ENCODE measurements at regions not wholly inside any gene's neighbourhood (a gene's known extent, or its start where the extent isn't known, plus 50 kb on each side); places are given as distances from the start of the nearest gene placed in this dataset.

DNA sequence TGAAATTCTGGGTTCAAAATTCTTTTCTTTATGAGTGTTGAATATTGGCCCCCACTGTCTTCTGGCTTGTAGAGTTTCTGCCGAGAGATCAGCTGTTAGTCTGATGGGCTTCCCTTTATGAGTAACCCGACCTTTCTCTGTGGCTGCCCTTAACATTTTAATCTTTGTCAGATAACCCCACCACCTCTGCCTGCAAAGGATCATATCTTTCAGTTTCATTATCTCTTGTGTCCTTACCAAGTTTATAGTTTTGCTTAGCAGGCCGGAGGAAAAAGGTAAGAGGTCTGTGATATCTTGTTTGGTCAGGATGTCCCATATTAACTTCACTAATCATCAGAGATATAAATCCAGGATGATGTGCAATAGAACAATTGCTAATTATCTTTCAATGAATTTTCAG lies 970.2 kb upstream of the TYRP1 start:
- no peaks in the 10 kb centered on the region for H3K36me3 ChIP-seq (ENCODE audit: low read depth)
- H3K4me2 ChIP-seq, result no peak overlapping the region
- H3K9me2 ChIP-seq (ENCODE audit: insufficient read depth), result no peaks in the 10 kb centered on the region
- no peaks in the 10 kb centered on the region for H4K20me1 ChIP-seq (ENCODE audit: insufficient read depth)
- H3F3A ChIP-seq (ENCODE audit: insufficient read depth, low read depth), result no peaks in the 10 kb centered on the region
- no peak overlapping the region for H3K4me3 ChIP-seq
- no peak for DNase-seq
- no peaks in the 10 kb centered on the region for H3K27me3 ChIP-seq (ENCODE audit: insufficient read depth, low read depth)
- no peaks in the 10 kb centered on the region for H3K9me3 ChIP-seq (ENCODE audit: insufficient read depth, low read depth)
- CTCF ChIA-PET, result no interaction called here
- BruUV-seq (replicated peaks), result no TSS peak
- no peak overlapping the region for H2AFZ ChIP-seq
- H3K79me2 ChIP-seq (ENCODE audit: low read depth), result no peaks in the 10 kb centered on the region
- intact Hi-C loops (cut with micrococcal nuclease; ENCODE audit: unreplicated experiment), result no loop called here
- POLR2A ChIA-PET (ENCODE audit: unreplicated experiment), result no interaction called here
- H3K27ac ChIP-seq, result no peak overlapping the region
- no peak for TF ChIP-seq EZH2 (IDR thresholded peaks at IDR 0.05; ENCODE audit: low read depth)
- no peaks in the 10 kb centered on the region for H3K4me1 ChIP-seq (replicated peaks; ENCODE audit: insufficient read depth)

DNA sequence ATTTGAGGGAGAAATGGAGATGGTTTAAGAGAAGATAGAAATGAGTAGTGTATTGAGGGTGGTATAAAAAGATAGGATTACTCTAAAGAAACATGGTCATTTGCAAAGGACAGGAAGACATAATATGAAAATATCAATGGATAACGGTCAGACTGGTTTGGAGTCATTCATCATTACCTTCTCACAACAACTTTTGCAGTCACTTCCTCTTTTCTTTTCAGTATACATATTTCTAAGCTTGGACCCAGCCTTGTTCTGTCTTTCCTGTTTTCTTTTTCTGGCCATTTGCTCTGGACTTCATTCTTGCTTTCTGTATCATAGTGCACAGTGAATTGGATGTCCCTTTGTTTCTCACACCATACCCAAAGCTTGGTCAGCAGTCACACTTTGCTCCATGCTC lies 966.5 kb upstream of the TYRP1 start:
- H3K27ac ChIP-seq, result no peak overlapping the region
- no TSS peak for BruUV-seq (replicated peaks)
- H3K4me2 ChIP-seq, result no peak overlapping the region
- no peaks in the 10 kb centered on the region for H3K36me3 ChIP-seq (ENCODE audit: low read depth)
- no peak overlapping the region for H3K4me3 ChIP-seq
- H3K9me2 ChIP-seq (ENCODE audit: insufficient read depth), result no peaks in the 10 kb centered on the region
- no peaks in the 10 kb centered on the region for H3K27me3 ChIP-seq (ENCODE audit: insufficient read depth, low read depth)
- ChIA-PET POLR2A (ENCODE audit: unreplicated experiment) (no interaction called here), CTCF (no interaction called here)
- H3F3A ChIP-seq (ENCODE audit: insufficient read depth, low read depth), result no peaks in the 10 kb centered on the region
- H3K4me1 ChIP-seq (replicated peaks; ENCODE audit: insufficient read depth), result no peaks in the 10 kb centered on the region
- intact Hi-C loops (cut with micrococcal nuclease; ENCODE audit: unreplicated experiment), result no loop called here
- no peaks in the 10 kb centered on the region for H3K9me3 ChIP-seq (ENCODE audit: insufficient read depth, low read depth)
- no peak overlapping the region for H2AFZ ChIP-seq
- no peaks in the 10 kb centered on the region for H4K20me1 ChIP-seq (ENCODE audit: insufficient read depth)
- H3K79me2 ChIP-seq (ENCODE audit: low read depth), result no peaks in the 10 kb centered on the region
- DNase-seq, result no peak
- no peak for TF ChIP-seq CTCF (conservative IDR thresholded peaks at IDR 0.05)
- no peak for TF ChIP-seq EZH2 (IDR thresholded peaks at IDR 0.05; ENCODE audit: low read depth)

- no peaks in the 10 kb centered on the region for H3K9me3 ChIP-seq (ENCODE audit: insufficient read depth, low read depth)
- H3K4me2 ChIP-seq, result no peak overlapping the region
- H4K20me1 ChIP-seq (ENCODE audit: insufficient read depth), result no peaks in the 10 kb centered on the region
- H3K27ac ChIP-seq, result no peak overlapping the region
- H3F3A ChIP-seq (ENCODE audit: insufficient read depth, low read depth), result no peaks in the 10 kb centered on the region
- no peak overlapping the region for H3K4me3 ChIP-seq
- BruUV-seq (replicated peaks), result no TSS peak
- no peaks in the 10 kb centered on the region for H3K79me2 ChIP-seq (ENCODE audit: low read depth)
- no peak for TF ChIP-seq EZH2 (IDR thresholded peaks at IDR 0.05; ENCODE audit: low read depth)
- no peaks in the 10 kb centered on the region for H3K9me2 ChIP-seq (ENCODE audit: insufficient read depth)
- POLR2A ChIA-PET (ENCODE audit: unreplicated experiment), result no interaction called here
- CTCF ChIA-PET, result no interaction called here
- no peaks in the 10 kb centered on the region for H3K4me1 ChIP-seq (replicated peaks; ENCODE audit: insufficient read depth)
- no peak overlapping the region for H2AFZ ChIP-seq
- DNase-seq, result no peak
- H3K36me3 ChIP-seq (ENCODE audit: low read depth), result no peaks in the 10 kb centered on the region
- no peaks in the 10 kb centered on the region for H3K27me3 ChIP-seq (ENCODE audit: insufficient read depth, low read depth)
- intact Hi-C loops (cut with micrococcal nuclease; ENCODE audit: unreplicated experiment), result no loop called here
Observed at GRCh38 chr9:11735391-11735790, 957.8 kb upstream of the TYRP1 start.

GRCh38 chr9:11742471-11742870 lies 950.7 kb upstream of the TYRP1 start:
- H2AFZ ChIP-seq, result no peak overlapping the region
- no peaks in the 10 kb centered on the region for H4K20me1 ChIP-seq (ENCODE audit: insufficient read depth)
- ChIA-PET POLR2A (ENCODE audit: unreplicated experiment) (no interaction called here), CTCF (no interaction called here)
- H3K36me3 ChIP-seq (ENCODE audit: low read depth), result no peaks in the 10 kb centered on the region
- no peaks in the 10 kb centered on the region for H3F3A ChIP-seq (ENCODE audit: insufficient read depth, low read depth)
- no peak overlapping the region for H3K4me2 ChIP-seq
- no TSS peak for BruUV-seq (replicated peaks)
- no peaks in the 10 kb centered on the region for H3K27me3 ChIP-seq (ENCODE audit: insufficient read depth, low read depth)
- H3K9me2 ChIP-seq (ENCODE audit: insufficient read depth), result no peaks in the 10 kb centered on the region
- H3K4me3 ChIP-seq, result no peak overlapping the region
- intact Hi-C loops (cut with micrococcal nuclease; ENCODE audit: unreplicated experiment), result no loop called here
- H3K27ac ChIP-seq, result no peak overlapping the region
- no peak for DNase-seq
- H3K79me2 ChIP-seq (ENCODE audit: low read depth), result no peaks in the 10 kb centered on the region
- H3K9me3 ChIP-seq (ENCODE audit: insufficient read depth, low read depth), result no peaks in the 10 kb centered on the region
- TF ChIP-seq CTCF (conservative IDR thresholded peaks at IDR 0.05) (no peak), EZH2 (IDR thresholded peaks at IDR 0.05; ENCODE audit: low read depth) (no peak)
- H3K4me1 ChIP-seq (replicated peaks; ENCODE audit: insufficient read depth), result no peaks in the 10 kb centered on the region

Data from PC-9 (cell line).